ENCODE measurements at regions not wholly inside any gene's neighbourhood (a gene's known extent, or its start where the extent isn't known, plus 50 kb on each side); places are given as distances from the start of the nearest gene placed in this dataset.
"Not testable (repeated sequence)": the region's sequence is repeated elsewhere in the genome, so short reads cannot be mapped to it uniquely, and the experiment has no call there.

DNA sequence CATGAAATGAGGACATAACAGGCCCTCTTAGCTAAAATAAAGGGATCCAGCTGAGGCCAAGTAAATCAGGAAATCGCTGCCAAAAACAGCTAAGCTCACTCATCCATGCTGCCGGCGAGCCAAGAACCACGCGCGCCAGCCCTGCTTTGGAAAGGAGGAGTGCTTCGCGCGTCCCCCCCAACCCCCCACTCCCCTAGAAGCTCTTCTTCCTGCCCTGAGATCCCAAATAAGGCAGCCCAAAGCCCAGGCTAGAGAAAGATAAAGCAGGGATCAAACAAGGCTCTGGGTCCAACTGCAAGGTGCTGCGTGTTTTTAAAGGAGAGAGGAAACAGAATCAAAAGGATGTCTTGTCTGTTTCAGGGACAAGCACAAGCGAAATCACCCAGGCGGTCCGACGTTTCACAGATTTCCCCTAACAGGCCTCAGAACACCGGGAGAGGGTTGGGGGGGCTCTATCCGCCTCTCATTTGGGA, 168.3 kb upstream of the AUTS2 start:
- H4K20me1 ChIP-seq (ENCODE audit: insufficient read depth, low read length) = no peaks in the 10 kb centered on the region
- no peaks in the 10 kb centered on the region for H3K27me3 ChIP-seq (ENCODE audit: insufficient read depth, low read length, poor library complexity)
- no peak overlapping the region for H3K27ac ChIP-seq (ENCODE audit: low read length)
- no peak overlapping the region for H3K4me2 ChIP-seq (ENCODE audit: insufficient read depth, low read length)
- no peak for TF ChIP-seq EZH2 (IDR thresholded peaks at IDR 0.05; ENCODE audit: borderline replicate concordance, low read depth, low read length, severe bottlenecking)
- TF ChIP-seq, protein P1, sequence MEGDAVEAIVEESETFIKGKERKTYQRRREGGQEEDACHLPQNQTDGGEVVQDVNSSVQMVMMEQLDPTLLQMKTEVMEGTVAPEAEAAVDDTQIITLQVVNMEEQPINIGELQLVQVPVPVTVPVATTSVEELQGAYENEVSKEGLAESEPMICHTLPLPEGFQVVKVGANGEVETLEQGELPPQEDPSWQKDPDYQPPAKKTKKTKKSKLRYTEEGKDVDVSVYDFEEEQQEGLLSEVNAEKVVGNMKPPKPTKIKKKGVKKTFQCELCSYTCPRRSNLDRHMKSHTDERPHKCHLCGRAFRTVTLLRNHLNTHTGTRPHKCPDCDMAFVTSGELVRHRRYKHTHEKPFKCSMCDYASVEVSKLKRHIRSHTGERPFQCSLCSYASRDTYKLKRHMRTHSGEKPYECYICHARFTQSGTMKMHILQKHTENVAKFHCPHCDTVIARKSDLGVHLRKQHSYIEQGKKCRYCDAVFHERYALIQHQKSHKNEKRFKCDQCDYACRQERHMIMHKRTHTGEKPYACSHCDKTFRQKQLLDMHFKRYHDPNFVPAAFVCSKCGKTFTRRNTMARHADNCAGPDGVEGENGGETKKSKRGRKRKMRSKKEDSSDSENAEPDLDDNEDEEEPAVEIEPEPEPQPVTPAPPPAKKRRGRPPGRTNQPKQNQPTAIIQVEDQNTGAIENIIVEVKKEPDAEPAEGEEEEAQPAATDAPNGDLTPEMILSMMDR (IDR thresholded peaks at IDR 0.05; ENCODE audit: borderline replicate concordance, extremely low read depth, low read length, poor library complexity, severe bottlenecking) = no peak
- ATAC-seq (ENCODE audit: insufficient read depth, low read depth) (no peak), DNase-seq (no peak)
- no peaks in the 10 kb centered on the region for H3K9me3 ChIP-seq (ENCODE audit: insufficient read depth, low read length, severe bottlenecking)
- H3K4me3 ChIP-seq (ENCODE audit: low read depth in 1 of 2, low read length in 2 of 2) = no peak overlapping the region
- H3K4me1 ChIP-seq (ENCODE audit: insufficient read depth, low read length) = no peaks in the 10 kb centered on the region
- no peaks in the 10 kb centered on the region for H3K36me3 ChIP-seq (ENCODE audit: insufficient read depth, low read length)
- H3K79me2 ChIP-seq (ENCODE audit: insufficient read depth, low read length) = no peaks in the 10 kb centered on the region
- H2AFZ ChIP-seq (ENCODE audit: low read depth, low read length) = no peak overlapping the region
- H3K9ac ChIP-seq (ENCODE audit: low read depth, low read length) = no peak overlapping the region

DNA sequence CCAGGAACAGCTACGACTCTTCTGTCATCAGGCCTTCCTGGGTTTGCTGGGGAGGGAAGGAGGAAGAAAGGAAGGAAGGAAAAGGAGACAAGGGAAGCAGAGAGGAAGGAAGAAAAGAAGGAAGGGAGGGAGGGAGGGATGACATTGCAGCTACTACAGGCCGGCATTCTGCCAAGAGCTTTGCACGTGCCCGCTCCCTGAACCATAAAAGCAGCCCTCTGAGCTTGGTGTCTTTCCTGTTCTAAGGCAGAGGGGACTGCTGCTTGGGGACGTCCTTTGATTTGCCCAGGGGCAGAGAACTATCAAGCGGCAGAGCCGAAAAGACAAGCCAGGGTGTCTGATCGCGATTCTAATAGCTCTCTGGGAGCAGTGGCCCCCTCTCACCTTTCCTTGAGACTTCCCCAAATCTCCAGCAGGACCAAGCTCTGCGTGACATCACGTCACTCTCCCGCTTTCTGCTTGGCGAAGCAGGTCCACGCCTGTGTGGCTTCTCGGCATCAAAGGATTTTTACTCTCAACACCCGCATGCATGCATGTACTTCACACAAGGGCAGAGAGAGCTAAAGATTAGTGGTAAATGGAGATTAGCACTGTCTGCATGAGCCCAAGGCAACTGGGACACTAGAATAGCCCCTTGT, 167.8 kb upstream of the AUTS2 start:
- no peak overlapping the region for H3K4me2 ChIP-seq (ENCODE audit: insufficient read depth, low read length)
- no peaks in the 10 kb centered on the region for H3K9me3 ChIP-seq (ENCODE audit: insufficient read depth, low read length, severe bottlenecking)
- TF ChIP-seq, protein P1 (IDR thresholded peaks at IDR 0.05; ENCODE audit: borderline replicate concordance, extremely low read depth, low read length, poor library complexity, severe bottlenecking) = no peak
- TF ChIP-seq EZH2 (IDR thresholded peaks at IDR 0.05; ENCODE audit: borderline replicate concordance, low read depth, low read length, severe bottlenecking) = no peak
- ATAC-seq (ENCODE audit: insufficient read depth, low read depth) (peak; percentile 40; the same call in 2 of the 3 replicates), DNase-seq (no peak)
- H3K36me3 ChIP-seq (ENCODE audit: insufficient read depth, low read length) = no peaks in the 10 kb centered on the region
- no peak overlapping the region for H2AFZ ChIP-seq (ENCODE audit: low read depth, low read length)
- H3K79me2 ChIP-seq (ENCODE audit: insufficient read depth, low read length) = no peaks in the 10 kb centered on the region
- no peak overlapping the region for H3K27ac ChIP-seq (ENCODE audit: low read length)
- H3K27me3 ChIP-seq (ENCODE audit: insufficient read depth, low read length, poor library complexity) = no peaks in the 10 kb centered on the region
- H3K4me1 ChIP-seq (ENCODE audit: insufficient read depth, low read length) = no peaks in the 10 kb centered on the region
- no peaks in the 10 kb centered on the region for H4K20me1 ChIP-seq (ENCODE audit: insufficient read depth, low read length)
- H3K9ac ChIP-seq (ENCODE audit: low read depth, low read length) = no peak overlapping the region
- H3K4me3 ChIP-seq (ENCODE audit: low read depth in 1 of 2, low read length in 2 of 2) = no peak overlapping the region

- ATAC-seq (ENCODE audit: insufficient read depth, low read depth) = no peak
- no peak for DNase-seq
- Histone ChIP-seq H3K4me1 (ENCODE audit: insufficient read depth, low read length) (no peaks in the 10 kb centered on the region), H3K4me3 (ENCODE audit: low read depth in 1 of 2, low read length in 2 of 2) (no peak overlapping the region), H4K20me1 (ENCODE audit: insufficient read depth, low read length) (no peaks in the 10 kb centered on the region), H2AFZ (ENCODE audit: low read depth, low read length) (no peak overlapping the region), H3K79me2 (ENCODE audit: insufficient read depth, low read length) (no peaks in the 10 kb centered on the region), H3K9ac (ENCODE audit: low read depth, low read length) (no peak overlapping the region), H3K27me3 (ENCODE audit: insufficient read depth, low read length, poor library complexity) (no peaks in the 10 kb centered on the region), H3K9me3 (ENCODE audit: insufficient read depth, low read length, severe bottlenecking) (no peaks in the 10 kb centered on the region), H3K36me3 (ENCODE audit: insufficient read depth, low read length) (no peaks in the 10 kb centered on the region), H3K27ac (ENCODE audit: low read length) (no peak overlapping the region), H3K4me2 (ENCODE audit: insufficient read depth, low read length) (no peak overlapping the region)
- no peak for TF ChIP-seq EZH2 (IDR thresholded peaks at IDR 0.05; ENCODE audit: borderline replicate concordance, low read depth, low read length, severe bottlenecking)
- TF ChIP-seq, protein P1 (IDR thresholded peaks at IDR 0.05; ENCODE audit: borderline replicate concordance, extremely low read depth, low read length, poor library complexity, severe bottlenecking) = no peak
Observed at GRCh38 chr7:69431626-69432025, 166.6 kb upstream of the AUTS2 start.

DNA sequence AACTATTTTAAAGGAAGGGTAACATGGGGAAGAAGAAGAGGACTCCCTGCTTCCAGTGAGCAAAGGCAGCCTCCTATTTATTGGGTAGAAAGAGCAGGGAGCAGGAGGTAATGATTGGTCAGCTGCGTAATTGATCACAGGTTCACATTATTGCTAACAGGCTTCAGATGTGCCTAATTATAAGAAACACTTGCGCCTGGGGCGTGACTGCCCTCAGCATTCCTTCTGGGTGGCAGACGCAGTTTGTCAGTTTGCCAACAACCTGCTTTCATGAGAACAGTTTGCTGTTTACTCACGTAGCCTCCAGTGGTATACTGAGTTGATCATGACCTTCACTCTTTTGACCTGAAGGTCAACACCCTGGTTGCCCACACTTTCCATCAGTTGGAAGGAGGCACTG, 166.0 kb upstream of the AUTS2 start:
- ATAC-seq (ENCODE audit: insufficient read depth, low read depth); H3K27me3 ChIP-seq (ENCODE audit: insufficient read depth, low read length, poor library complexity); H4K20me1 ChIP-seq (ENCODE audit: insufficient read depth, low read length); H3K9ac ChIP-seq (ENCODE audit: low read depth, low read length); H3K4me3 ChIP-seq (ENCODE audit: low read depth in 1 of 2, low read length in 2 of 2); H3K4me2 ChIP-seq (ENCODE audit: insufficient read depth, low read length); H3K79me2 ChIP-seq (ENCODE audit: insufficient read depth, low read length); H3K9me3 ChIP-seq (ENCODE audit: insufficient read depth, low read length, severe bottlenecking); DNase-seq; H3K36me3 ChIP-seq (ENCODE audit: insufficient read depth, low read length); H3K4me1 ChIP-seq (ENCODE audit: insufficient read depth, low read length); H3K27ac ChIP-seq (ENCODE audit: low read length); H2AFZ ChIP-seq (ENCODE audit: low read depth, low read length): not testable (repeated sequence)

All from DND-41 (cell line).